Stomach (tissue), 4 donors: ENCODE measurements at regions not wholly inside any gene's neighbourhood (a gene's known extent, or its start where the extent isn't known, plus 50 kb on each side); places are given as distances from the start of the nearest gene placed in this dataset.

Experiments used
- EP300 ChIP-seq: sonication (generic); formaldehyde crosslinking; IDR thresholded peaks from one replicate; pipeline ENCODE4 v1.6.1; 2017; ENCODE audit warnings: antibody characterized with exemption
- POLR2A ChIP-seq, 4 donors: fragments of 450-650 bp; IDR thresholded peaks; one replicate each; pipeline ENCODE4 v1.6.1; 2016; ENCODE audit warnings: antibody characterized with exemption in 4 of 4, control low read depth in 2 of 4, mild to moderate bottlenecking in 1 of 4, moderate library complexity in 1 of 4
- TF ChIP-seq, protein P1 (sequence below), 7 experiments: fragments of 450-650 bp in 4 of 7; fragments of 200-600 bp in 3 of 7; sonication (generic) in 3 of 7; IDR thresholded peaks; one replicate each; pipeline ENCODE4 v1.5.1; 2016 to 2019; ENCODE audit warnings: antibody characterized with exemption in 7 of 7, control low read depth in 2 of 7, mild to moderate bottlenecking in 1 of 7

GRCh38 chr5:6859023-6859422, 145.8 kb downstream of the TENT4A start:
- TF ChIP-seq, protein P1, sequence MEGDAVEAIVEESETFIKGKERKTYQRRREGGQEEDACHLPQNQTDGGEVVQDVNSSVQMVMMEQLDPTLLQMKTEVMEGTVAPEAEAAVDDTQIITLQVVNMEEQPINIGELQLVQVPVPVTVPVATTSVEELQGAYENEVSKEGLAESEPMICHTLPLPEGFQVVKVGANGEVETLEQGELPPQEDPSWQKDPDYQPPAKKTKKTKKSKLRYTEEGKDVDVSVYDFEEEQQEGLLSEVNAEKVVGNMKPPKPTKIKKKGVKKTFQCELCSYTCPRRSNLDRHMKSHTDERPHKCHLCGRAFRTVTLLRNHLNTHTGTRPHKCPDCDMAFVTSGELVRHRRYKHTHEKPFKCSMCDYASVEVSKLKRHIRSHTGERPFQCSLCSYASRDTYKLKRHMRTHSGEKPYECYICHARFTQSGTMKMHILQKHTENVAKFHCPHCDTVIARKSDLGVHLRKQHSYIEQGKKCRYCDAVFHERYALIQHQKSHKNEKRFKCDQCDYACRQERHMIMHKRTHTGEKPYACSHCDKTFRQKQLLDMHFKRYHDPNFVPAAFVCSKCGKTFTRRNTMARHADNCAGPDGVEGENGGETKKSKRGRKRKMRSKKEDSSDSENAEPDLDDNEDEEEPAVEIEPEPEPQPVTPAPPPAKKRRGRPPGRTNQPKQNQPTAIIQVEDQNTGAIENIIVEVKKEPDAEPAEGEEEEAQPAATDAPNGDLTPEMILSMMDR (IDR thresholded peaks at IDR 0.05) = no peak
- TF ChIP-seq POLR2A (IDR thresholded peaks at IDR 0.05) (no peak), EP300 (no peak)
